Astrocyte of the cerebellum (primary cell): ENCODE measurements at regions not wholly inside any gene's neighbourhood (a gene's known extent, or its start where the extent isn't known, plus 50 kb on each side); places are given as distances from the start of the nearest gene placed in this dataset.

Source experiments
- DNase-seq: peaks from one replicate; pipeline ENCODE4 v3.0.0-alpha.2; 2011; ENCODE audit warnings: low read depth
- H3K4me3 ChIP-seq: 2 replicates; pipeline ENCODE4 v1.5.1; 2011; ENCODE audit warnings: mild to moderate bottlenecking, low read depth, low read length, moderate library complexity
- CTCF ChIP-seq: IDR thresholded peaks from 2 replicates; pipeline ENCODE4 v1.5.1; 2012; ENCODE audit warnings: low read length, low read depth, moderate library complexity, mild to moderate bottlenecking; ENCODE audit errors: missing control alignments
- in situ Hi-C: cut with HindIII; loops from 2 replicates; pipeline ENCODE4 v1.10.0; 2017; ENCODE audit warnings: low sequenced_read_pairs

DNA sequence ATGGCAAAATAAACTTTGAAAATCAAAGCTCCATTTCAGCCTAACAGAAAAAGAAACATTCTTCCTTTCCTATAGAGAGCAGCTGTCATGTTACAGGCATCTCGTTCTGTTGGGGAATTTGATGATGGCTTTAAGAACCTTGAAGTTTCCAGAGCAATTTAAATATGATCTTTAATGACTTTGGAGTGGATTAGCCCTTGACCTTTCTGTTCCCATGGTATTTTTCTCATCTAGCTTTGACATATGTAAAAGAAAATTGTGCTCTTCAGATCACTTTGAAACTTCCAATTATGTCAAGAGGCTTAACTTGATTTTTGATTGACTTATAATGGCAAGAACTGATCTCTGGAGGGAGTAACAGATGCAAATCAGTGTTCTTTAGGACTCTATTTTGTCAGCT lies 157.6 kb upstream of the SEMA3E start:
- no peak for DNase-seq
- no peak for TF ChIP-seq CTCF
- in situ Hi-C loops: no loop called here
- H3K4me3 ChIP-seq: no peak overlapping the region

GRCh38 chr7:83799333-83799732 lies 150.4 kb upstream of the SEMA3E start:
- no peak overlapping the region for H3K4me3 ChIP-seq
- TF ChIP-seq CTCF: no peak
- in situ Hi-C loops: no loop called here
- DNase-seq: no peak

DNA sequence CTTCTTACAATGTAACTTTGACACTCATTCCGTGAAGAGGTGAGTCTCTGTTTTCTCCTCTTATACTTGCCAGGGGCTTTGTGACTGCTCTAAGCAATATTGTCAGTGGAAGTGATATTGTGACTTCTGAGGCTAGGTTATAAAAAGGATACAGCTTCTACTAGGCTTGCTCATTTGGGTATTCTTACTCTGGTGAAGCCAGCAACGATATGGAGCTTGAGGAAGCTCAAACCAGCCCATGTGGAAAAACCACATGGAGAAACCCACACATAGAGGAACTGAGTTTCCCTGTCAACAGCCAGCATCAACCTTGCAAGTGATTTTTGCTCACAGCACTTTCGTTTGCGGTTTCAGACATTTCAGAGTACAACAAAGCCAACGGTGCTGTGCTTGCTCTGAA lies 149.6 kb upstream of the SEMA3E start:
- in situ Hi-C loops: no loop called here
- H3K4me3 ChIP-seq: no peak overlapping the region
- TF ChIP-seq CTCF: no peak
- no peak for DNase-seq

GRCh38 chr7:83796760-83797159 lies 147.8 kb upstream of the SEMA3E start:
- TF ChIP-seq CTCF: no peak
- in situ Hi-C loops: no loop called here

DNA sequence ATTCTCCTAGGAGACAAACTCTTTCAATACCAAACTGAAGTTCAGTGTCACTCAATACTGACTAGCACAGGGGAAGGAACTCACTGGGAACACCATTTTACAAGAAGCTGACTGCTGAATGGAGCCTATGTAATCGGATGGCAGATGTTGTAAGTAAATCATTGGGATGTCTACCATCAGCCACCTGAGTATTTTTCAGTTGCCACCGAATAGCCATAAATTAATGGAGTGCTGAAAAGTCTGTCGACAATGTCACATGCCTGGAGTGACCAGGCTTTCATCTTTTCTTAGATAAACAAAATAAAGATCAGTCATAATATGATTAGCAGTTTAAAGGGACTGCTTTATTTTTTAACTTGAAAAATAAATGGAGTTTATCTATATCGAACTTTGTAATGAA lies 145.9 kb upstream of the SEMA3E start:
- in situ Hi-C loops: no loop called here

More at GRCh38 chr7:83796760-83797159, 147.8 kb upstream of the SEMA3E start:
- H3K4me3 ChIP-seq: no peak overlapping the region
- DNase-seq: no peak

GRCh38 chr7:83793558-83793957 lies 144.6 kb upstream of the SEMA3E start:
- no peak for TF ChIP-seq CTCF
- no peak for DNase-seq
- in situ Hi-C loops: no loop called here
- no peak overlapping the region for H3K4me3 ChIP-seq

More for the DNA sequence above, 145.9 kb upstream of the SEMA3E start:
- DNase-seq: no peak
- no peak for TF ChIP-seq CTCF
- no peak overlapping the region for H3K4me3 ChIP-seq

DNA sequence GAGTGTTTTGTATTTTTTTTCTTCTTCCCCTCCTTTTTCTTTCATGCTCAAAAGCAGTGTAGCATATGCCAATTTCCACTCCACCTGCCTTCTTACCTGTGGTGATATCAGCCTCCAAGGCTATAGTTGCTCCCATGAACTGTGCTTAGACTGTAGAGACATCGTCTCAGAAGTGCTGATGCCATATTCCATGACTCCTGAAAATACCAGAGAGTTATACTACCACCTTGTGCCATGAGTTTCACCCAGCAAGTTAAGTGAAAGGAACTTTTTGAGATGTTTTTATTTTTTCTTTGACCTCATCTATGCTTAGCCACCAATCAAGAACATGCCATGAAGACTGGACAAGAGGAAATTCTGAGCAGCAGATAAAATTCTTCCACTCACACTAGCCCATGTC lies 142.8 kb upstream of the SEMA3E start:
- DNase-seq: no peak
- TF ChIP-seq CTCF: no peak
- H3K4me3 ChIP-seq: no peak overlapping the region
- in situ Hi-C loops: no loop called here
